ENCODE measurements at regions not wholly inside any gene's neighbourhood (a gene's known extent, or its start where the extent isn't known, plus 50 kb on each side); places are given as distances from the start of the nearest gene placed in this dataset.
"Not testable (repeated sequence)": the region's sequence is repeated elsewhere in the genome, so short reads cannot be mapped to it uniquely, and the experiment has no call there.

DNA sequence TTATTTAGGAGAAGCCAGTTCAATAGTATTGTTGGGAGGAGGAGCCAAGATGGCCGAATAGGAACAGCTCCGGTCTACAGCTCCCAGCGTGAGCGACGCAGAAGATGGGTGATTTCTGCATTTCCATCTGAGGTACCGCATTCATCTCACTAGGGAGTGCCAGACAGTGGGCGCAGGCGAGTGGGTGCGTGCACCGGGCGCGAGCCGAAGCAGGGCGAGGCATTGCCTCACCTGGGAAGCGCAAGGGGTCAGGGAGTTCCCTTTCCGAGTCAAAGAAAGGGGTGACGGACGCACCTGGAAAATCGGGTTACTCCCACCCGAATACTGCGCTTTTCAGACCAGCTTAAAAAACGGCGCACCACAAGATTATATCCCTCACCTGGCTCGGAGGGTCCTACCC lies 403.2 kb upstream of the SMIM31 start:
- DNase-seq = not testable (repeated sequence)

GRCh38 chr4:164357957-164358356 lies 396.0 kb upstream of the SMIM31 start:
- DNase-seq = no peak

GRCh38 chr4:164358400-164358799 lies 395.5 kb upstream of the SMIM31 start:
- no peak for DNase-seq

DNA sequence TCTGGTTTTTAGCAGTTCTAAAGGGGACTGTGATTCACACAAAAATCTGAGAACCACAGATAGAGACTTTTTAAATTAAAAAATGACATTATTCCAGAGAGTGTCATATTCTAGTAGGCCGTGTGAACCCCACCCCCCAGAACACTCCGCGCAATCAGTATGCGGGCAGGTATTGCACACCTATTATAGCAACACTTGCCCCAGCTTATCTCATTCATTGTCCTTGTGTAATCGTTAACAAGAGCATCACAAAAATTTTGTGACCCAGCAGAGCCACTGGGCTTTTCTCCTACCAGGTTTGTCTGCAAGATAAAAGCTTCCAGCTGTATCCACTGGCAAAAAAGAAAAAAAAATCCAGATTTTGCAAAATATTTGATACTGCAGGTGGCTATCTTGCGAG lies 394.1 kb upstream of the SMIM31 start:
- no peak for DNase-seq

DNA sequence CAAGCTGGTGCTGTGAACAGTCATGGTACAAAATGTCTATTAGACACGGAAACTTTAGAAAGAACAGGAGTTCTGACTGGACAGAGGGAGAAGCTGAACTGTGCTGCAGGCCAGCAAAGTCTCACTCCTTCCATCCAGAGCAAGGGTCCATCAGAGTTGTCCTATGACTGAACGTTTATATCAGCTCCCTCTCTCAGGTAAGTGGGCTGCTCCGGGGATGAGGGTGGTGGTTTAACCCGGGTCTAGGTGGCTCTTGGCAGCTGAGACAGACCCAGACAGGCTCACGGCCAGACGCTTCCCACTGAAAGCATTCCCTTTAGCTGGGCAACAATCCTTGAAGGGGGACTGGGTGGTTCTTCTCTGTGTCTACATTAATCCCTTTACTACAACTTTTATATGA lies 385.0 kb upstream of the SMIM31 start:
- no peak for DNase-seq

GRCh38 chr4:164373021-164373420 lies 380.9 kb upstream of the SMIM31 start:
- no peak for DNase-seq

- DNase-seq = no peak
These were observed 376.7 kb upstream of the SMIM31 start for GRCh38 chr4:164377277-164377676.

DNA sequence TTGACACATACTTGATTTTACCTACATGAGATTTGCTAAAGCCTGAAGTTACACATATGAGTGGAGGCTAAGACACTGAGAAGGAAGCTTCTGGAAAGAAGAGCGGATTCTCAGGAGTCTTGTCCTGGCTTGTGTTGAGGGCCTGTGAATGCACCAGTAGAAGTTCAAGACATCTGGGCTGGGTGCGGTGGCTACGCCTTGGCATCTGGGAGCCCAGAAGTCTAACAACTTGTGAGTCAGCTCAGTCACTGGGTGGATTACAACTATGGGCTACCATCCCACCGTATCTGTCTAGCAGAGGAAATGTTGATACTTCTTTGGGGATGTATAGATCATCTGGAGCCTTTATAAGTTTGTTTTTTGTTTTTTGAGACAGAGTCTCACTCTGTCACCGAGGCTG lies 375.6 kb upstream of the SMIM31 start:
- DNase-seq = no peak

- no peak for DNase-seq
These were observed 374.2 kb upstream of the SMIM31 start for GRCh38 chr4:164379694-164380093.

DNA sequence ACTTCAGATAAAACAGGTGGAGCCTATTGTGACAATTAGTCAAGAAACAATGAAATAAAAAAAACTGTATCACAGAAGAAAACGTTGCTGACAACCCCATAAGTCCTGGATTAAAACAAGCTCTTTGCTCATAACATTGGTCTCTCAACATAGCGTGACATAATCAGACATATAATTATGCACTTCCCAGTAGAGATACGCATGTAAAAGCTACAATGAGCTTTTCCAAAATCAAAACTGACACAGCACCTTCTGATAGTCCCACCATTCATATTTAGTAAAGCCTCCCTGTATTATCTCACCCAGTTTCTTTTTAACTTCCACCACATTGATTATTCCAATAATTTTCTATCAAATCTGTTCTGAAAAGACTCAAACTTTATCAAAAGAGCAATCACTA lies 372.1 kb upstream of the SMIM31 start:
- no peak for DNase-seq

GRCh38 chr4:164383058-164383357 lies 370.9 kb upstream of the SMIM31 start:
- DNase-seq = no peak

DNA sequence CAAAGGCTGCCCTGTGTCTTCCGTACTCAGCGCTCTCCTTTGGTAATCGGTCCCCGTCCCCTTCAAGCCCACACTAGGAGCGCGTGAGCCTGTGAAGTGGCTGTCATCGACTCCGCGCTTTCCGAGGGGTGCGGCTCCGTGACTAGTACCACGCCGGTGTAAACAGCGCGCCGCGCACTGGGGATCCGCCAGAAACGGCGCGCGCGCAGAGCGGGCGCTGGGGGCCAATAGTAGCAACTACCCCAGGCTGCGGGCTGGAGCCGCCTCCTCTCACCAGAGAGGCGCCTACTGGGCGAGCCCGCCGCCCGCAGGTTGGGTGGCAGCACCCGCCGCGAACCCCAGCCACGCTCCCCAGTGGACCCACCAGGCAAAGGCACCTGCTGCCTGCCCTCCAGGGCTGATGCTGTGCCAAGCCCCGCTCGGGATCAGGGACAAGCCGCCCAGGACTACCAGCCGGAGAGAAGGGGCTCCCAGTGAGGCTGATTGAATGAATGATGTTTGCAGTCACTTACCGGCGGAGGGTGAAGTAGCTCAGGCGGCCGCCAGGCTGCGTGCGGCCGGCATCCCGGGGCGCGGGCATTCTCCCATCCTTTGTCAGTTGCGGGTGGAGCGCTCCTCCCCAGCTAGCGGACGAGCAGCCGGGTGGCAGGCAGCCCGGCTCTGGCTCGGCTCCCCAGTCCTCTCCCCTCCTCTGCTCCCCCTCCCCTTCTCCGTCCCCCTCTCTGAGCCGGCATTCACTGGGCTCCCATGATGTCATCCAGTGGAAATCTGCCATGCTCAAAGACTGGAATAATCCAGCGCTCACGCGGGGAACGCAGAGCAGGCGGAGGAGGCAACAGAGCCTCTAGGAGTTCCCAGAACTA lies 370.3 kb upstream of the SMIM31 start:
- DNase-seq = no peak

GRCh38 chr4:164384416-164384815 lies 369.5 kb upstream of the SMIM31 start:
- DNase-seq = no peak

GRCh38 chr4:164396439-164396838 lies 357.5 kb upstream of the SMIM31 start:
- DNase-seq = no peak

DNA sequence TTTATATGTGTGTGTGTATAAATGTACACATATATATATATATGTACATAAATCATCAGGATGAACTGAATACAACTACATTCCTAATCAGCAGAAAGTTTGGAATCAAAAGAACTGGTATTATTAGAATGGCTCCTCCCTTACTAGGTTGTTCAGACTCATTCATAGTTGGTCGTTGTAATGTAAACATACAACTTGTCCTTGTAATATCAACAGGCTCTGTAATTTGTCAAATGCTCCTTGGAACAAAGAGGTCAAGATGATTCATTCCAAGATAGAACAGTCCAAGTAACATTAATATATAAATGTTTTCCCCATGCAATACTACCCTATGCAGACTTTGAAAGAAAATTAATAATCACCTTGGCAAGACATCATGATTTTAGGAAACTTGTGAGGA lies 351.4 kb upstream of the SMIM31 start:
- DNase-seq = no peak

DNA sequence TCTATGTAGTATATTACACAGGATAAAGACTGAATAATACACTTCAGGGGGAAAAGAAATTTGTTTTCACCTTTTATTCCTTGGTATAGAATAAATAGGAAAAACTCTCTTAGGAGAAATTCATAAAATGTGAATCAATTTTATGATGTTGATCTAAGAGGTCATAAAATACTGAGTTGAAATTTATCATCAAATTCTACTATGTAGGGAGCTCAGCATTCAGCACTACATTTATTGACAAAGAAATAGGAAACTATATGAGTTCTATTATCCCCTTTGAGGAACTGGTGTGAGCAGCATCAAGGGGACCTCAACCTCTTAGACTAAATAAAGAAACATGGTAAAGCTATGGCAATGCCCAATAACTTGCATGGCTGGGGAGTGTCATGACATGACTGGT lies 348.2 kb upstream of the SMIM31 start:
- DNase-seq = no peak

- no peak for DNase-seq
These were observed 345.1 kb upstream of the SMIM31 start for GRCh38 chr4:164408831-164409230.

- DNase-seq = no peak
These were observed 343.5 kb upstream of the SMIM31 start for GRCh38 chr4:164410401-164410800.

DNA sequence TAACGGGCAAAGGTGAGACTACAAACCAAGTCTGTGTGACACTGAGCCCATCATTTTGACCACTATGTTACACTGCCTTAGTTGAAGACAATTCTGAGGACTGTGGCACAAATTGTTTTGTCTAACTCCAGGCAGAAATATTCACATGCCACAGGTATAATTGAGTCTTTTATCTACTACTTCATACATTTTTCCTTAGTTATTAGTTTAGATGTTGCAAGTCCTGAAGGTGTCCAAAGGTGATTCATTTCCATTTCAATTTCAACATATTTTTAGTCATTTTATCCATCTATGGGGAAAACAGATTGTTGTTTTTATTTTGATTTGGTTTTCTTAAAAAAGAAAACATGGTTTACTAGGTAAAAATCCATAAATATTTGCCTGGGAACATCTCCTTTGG lies 341.7 kb upstream of the SMIM31 start:
- no peak for DNase-seq

DNA sequence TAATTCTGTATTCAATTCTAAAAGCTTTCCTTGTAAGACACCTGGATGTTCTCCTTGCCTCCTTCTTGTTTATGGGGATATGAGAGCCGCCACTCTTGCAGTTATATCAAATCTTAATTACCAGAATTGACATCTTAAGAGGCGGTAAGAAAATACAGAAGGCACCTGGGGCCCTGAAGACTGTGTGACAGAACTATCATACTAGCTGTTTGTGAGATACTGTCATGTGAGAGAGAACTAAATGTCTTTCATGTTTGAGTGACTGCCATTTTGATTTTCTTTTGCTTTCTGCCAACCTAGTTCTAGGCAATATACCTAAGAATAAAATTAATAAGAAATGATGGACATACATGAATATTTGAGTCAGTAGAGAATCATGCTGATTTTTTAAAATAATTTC lies 340.2 kb upstream of the SMIM31 start:
- no peak for DNase-seq

GRCh38 chr4:164423819-164424218 lies 330.1 kb upstream of the SMIM31 start:
- DNase-seq = no peak

DNA sequence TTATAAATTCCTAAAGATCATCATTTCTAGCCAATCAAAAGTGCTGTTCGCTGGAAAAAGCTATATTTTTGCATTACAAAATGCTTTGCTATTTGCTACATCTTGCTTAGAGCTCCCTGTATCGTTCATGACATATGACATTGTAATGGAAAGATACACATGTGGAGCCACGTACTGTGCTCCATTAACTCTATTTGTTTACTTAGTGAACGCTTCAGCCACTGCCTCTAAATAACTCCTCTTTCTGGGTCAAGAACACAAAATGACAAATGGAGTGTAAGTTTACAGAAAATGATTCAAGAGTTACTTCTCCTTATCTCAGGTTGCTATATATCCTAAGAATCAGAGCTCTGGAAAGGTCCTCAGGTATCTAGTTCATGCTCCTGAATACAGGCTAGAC lies 329.1 kb upstream of the SMIM31 start:
- no peak for DNase-seq

DNA sequence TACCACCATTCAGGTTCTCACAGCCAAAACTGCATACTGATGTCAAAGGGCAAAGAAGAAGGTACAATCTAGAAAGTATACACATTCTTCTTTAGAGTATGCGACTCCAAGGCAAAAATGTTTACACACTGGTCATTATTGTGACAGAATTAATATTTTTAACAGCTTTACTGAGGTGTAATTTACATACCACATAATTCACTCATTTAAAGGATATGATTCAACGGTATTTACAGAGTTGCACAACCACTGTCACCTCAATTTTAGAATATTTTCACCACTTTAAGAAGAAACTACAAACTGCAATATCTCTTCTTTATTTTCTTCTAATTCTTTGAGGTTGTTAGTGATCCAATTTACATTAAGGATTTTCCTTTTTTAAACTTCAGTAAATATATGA lies 325.4 kb upstream of the SMIM31 start:
- no peak for DNase-seq

DNA sequence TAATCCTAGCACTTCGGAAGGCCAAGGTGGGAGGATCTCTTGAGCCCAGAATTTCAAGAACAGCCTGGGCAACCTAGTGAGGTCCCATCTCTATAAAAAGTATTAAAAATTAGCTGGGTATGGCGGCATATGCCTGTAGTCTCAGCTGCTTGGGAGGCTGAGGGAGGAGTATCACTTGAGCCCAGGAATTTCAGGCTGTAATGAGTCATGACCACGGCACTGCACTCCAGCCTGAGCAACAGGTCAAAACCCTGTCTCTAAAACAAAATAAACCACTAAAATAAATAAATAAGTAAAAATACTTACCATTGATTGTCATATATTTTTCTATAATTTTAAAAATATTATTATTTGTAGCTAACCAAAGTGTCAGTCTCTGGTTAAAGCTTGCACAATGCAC lies 315.6 kb upstream of the SMIM31 start:
- no peak for DNase-seq

GRCh38 chr4:164439037-164439436 lies 314.9 kb upstream of the SMIM31 start:
- no peak for DNase-seq

DNA sequence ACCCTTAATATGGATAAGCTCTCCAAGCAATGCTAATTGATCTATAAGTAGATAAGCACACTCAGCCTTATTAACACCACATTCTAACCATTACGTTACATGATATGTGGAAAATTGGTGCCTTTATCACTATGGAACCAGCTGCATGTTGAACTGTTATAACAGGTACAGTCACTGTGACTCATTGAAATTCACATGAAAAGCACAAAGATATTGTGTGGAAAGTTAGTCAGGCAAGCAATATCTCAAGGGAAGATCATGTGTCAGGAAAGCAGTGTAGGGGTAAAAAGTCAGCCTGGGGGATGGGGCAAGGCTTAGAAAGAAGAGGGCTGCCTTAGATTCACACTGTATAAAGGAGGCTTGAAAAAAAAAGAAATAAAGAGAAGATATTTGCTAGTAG lies 313.7 kb upstream of the SMIM31 start:
- no peak for DNase-seq

Data from activated gamma-delta T cell treated with Interleukin-2 at 50 U/mL for 16 hours (primary cell).